ENCODE measurements at regions not wholly inside any gene's neighbourhood (a gene's known extent, or its start where the extent isn't known, plus 50 kb on each side); places are given as distances from the start of the nearest gene placed in this dataset.

- intact Hi-C loops (cut with DNase I): no loop called here
- DNase-seq (ENCODE audit: low spot score): no peak
Measured at GRCh38 chr2:187916799-187917198, 362.6 kb upstream of the TFPI start.

DNA sequence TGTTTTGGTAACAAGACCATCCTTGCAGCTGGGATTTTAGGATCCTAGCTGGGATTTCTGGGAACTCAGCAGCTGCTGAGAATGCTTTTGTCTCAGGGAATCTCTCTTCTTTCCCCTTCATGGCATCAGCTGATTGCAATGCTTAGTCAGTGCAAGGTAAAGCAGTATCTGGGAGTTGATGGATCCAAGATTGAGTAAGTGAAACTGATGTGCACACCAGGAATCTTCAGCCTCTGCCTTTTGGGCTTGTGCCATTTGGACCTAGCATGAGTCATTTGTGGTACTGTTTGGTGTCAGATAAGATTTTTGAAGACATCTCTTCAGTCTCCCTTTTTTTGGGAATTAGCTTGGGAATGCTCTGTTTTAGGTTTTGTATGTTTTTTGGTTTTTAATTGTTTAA lies 363.3 kb upstream of the TFPI start:
- intact Hi-C loops (cut with DNase I): no loop called here
- no peak for DNase-seq (ENCODE audit: low spot score)

DNA sequence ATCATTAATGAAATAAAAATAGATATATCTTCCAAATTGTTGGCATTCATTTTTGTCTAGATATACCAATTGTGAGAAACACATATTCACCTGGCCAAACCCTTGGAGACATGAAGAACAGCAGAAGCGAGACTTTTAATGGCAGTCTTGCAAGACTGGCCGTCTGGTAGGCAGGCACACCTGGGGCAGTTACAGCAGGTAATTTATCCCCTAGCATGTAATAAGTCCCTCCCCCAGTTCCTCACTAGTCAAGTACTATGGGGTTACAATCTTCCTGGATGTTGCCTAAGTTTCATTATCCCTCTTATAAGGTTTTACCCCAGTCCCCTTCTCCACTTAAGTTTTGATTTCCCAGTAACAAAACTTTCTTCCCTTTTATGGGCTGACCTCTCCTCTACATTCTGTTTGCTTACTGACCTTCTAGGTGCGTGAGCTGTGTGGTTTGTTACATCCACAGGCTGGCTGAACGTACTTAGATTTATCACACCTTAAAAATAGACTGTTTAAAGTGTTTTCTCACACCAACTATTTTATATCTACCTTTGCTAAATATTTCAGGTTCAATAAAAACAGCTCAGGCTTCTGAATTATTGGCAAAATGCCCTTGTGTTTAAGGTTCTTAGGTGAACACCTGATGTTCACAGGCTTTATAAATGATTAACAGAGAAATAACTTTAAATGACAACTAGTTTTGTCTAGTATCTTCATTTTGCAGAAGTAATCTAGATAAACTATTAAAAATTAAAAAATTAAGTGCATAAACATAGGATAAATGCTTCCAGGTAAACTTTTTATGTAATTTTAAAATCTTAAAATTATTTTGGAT lies 365.0 kb upstream of the TFPI start:
- no peak for DNase-seq (ENCODE audit: low spot score)
- intact Hi-C loops (cut with DNase I): no loop called here

DNA sequence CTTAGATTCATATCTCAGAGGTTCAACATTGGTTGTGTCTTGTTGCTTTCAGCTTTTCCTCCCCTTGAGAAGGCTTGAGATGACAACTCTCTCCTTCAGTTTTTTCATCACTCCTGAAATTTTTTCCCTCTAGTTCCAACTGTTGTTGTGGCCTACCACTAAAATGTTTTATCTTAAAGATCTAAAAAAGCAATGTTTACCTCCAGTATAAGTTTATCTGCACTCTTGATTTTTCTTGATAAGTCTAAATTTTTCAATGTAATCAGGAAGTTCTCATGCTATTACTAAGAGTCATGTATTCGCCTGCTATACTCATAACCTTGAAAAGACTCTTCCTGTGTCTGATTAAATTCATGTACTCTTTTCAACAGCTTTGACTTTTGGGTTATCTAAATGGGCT lies 366.3 kb upstream of the TFPI start:
- intact Hi-C loops (cut with DNase I): no loop called here
- no peak for DNase-seq (ENCODE audit: low spot score)

DNA sequence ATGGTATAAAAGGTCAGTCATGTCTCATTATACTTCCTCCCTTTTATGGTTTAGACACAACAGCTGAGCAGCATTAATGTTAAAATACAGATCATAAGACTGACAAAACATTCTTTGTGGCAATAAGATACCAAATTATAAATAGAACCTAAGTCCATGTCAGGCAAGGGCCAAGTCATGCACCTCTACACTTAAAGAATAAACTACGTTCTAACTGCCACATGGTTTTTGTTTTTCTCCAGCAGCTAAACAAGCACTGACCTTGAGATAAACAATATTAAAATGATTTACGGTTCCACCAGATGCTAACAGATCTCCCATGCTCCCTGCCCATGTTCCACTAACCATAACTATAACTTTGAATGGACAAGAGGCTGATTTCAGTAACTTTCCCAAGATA lies 368.6 kb upstream of the TFPI start:
- intact Hi-C loops (cut with DNase I): no loop called here
- DNase-seq (ENCODE audit: low spot score): no peak

- DNase-seq (ENCODE audit: low spot score): no peak
- intact Hi-C loops (cut with DNase I): no loop called here
Measured at GRCh38 chr2:187924293-187924692, 367.4 kb upstream of the GULP1 start.

- DNase-seq (ENCODE audit: low spot score): no peak
- intact Hi-C loops (cut with DNase I): no loop called here
Measured at GRCh38 chr2:187934236-187934635, 357.4 kb upstream of the GULP1 start.

- no peak for DNase-seq (ENCODE audit: low spot score)
- intact Hi-C loops (cut with DNase I): no loop called here
Measured at GRCh38 chr2:187934692-187935091, 357.0 kb upstream of the GULP1 start.

DNA sequence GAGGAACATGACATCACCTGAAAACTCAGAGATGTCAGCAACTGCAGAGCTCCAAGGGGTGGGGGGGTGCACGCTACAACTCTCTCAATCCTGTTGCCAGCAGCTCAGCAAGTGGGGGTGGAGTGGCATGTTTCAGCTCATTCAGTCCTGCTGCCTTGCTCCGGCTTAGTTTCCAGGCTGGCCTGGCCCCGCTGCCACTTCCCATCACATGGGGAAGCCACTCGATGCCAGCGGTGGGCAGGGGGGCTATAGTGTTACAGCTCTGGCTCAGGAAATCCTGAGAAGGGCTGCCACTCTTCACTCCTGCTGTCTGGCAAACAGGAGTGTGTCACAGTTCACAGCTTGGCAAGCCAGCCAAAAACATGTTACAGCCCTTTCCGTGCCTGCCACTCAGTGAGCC lies 356.5 kb upstream of the GULP1 start:
- DNase-seq (ENCODE audit: low spot score): no peak
- intact Hi-C loops (cut with DNase I): no loop called here

- no peak for DNase-seq (ENCODE audit: low spot score)
- intact Hi-C loops (cut with DNase I): no loop called here
Measured at GRCh38 chr2:187936228-187936627, 355.4 kb upstream of the GULP1 start.

DNA sequence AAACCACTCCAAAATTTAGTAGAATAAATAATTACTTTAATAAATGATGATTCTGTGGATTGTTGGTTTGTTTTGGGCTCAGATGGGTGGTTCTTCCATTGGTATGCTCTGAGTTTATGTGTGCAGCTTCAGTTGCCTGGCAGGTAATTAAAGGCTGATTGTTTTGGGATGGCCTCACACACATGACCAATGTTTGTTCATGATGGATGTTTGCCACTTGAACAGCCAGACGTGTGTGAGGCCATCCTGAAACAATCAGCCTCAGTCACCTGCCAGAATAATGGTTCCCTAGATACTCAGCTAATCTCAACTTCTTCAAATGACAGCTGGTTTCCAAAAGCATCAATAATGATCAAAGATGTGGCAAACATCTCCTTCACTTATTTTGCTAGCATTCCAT lies 352.5 kb upstream of the GULP1 start:
- no peak for DNase-seq (ENCODE audit: low spot score)
- intact Hi-C loops (cut with DNase I): no loop called here

GRCh38 chr2:187942876-187943275 lies 348.8 kb upstream of the GULP1 start:
- DNase-seq (ENCODE audit: low spot score): no peak
- intact Hi-C loops (cut with DNase I): no loop called here

- intact Hi-C loops (cut with DNase I): no loop called here
- DNase-seq (ENCODE audit: low spot score): no peak
Measured at GRCh38 chr2:187943772-187944369, 347.8 kb upstream of the GULP1 start.

DNA sequence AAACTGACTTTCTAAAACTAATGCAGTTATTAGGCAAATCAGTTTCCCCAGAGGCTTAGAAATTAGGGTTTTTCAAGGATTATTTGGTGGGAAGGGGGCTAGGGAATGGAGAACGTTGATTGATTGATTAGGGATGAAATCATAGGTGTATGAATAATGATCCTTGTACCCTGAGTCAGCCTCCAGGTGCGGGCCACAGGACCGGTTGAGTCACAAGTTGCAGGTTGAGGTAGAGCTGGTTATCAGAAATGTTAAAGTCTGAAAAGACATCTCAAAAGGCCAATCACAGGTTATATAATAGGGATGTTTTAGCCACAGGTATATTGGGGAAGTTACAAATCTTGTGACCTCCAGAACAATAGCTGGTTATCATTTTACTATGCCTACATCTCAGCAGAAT lies 341.8 kb upstream of the GULP1 start:
- intact Hi-C loops (cut with DNase I): no loop called here
- DNase-seq (ENCODE audit: low spot score): no peak

DNA sequence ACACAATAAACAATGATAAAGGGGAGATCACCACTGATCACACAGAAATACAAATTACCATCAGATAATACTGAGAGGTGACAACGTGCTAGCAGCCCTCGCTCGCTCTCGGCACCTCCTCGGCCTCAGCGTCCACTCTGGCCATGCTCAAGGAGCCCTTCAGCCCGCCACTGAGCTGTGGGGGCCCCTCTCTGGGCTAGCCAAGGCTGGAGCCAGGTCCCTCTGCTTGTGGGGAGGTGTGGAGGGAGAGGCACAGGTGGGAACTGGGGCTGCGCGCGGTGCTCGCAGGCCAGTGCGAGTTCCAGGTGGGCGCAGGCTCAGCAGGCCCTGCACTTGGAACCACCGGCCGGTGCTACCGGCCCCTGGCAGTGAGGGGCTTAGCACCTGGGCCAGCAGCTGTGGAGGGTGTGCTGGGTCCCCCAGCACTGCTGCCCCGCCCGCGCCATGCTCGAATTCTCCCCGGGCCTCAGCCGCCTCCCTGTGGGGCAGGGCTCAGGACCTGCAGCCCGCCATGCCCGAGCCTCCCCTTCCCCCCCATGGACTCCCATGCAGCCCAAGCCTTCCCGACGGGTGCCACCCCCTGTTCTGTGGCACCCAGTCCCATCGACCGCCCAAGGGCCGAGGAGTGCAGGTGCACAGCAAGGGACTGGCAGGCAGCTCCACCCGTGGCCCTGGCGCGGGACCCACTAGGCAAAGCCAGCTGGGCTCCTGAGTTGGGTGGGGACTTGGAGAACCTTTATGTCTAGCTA lies 340.0 kb upstream of the GULP1 start:
- DNase-seq (ENCODE audit: low spot score): no peak
- intact Hi-C loops (cut with DNase I): no loop called here

DNA sequence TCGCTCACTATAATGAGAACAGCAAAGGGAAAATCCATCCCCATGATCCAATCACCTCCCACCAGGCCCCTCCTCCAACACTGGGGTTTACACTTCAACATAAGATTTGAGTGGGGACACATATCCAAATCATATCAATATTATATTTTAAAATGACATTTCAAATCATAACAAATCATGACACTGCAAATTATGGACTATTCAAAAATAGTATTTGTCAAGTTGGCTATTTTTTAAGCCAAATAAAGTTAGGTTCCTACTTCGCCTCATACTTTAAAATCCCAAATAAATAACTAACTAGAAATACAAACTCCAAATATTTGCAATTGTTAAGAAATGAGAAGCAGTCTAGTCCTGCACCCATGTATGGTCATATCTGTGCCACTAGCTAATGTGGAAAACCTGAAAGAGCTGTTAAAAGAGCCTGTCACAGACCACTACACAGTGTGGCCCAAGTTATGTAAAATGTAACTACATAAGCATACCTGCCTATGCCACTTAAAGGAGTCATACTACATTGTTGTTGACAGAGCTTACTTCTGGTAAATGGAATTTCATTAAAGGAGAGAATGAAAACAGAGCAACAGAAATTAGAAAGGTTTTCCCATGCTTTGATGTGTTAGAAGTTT lies 334.7 kb upstream of the GULP1 start:
- DNase-seq (ENCODE audit: low spot score): no peak
- intact Hi-C loops (cut with DNase I): no loop called here

GRCh38 chr2:187959821-187960220 lies 331.9 kb upstream of the GULP1 start:
- DNase-seq (ENCODE audit: low spot score): no peak
- intact Hi-C loops (cut with DNase I): no loop called here

DNA sequence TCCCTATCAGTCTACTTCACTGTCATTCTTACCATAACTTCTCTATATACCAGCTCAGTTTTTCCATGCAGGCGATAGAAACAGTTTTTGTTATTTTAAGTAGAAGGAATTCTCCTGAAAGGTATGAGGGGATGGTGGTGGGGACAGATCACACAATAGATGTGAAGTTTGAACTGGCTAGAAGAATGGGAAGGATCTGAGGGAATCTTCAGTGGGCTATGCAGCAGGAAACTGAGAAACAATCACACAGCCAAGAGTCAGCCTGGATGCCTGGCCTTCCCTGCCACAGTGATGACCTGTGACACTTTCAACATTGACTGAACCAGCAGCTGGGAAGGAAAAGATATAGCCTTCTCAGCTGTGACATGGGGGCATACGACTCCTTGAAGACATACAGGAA lies 329.1 kb upstream of the GULP1 start:
- intact Hi-C loops (cut with DNase I): no loop called here

GRCh38 chr2:187964746-187965145 lies 326.9 kb upstream of the GULP1 start:
- DNase-seq (ENCODE audit: low spot score): no peak
- intact Hi-C loops (cut with DNase I): no loop called here

More for the DNA sequence above, 329.1 kb upstream of the GULP1 start:
- DNase-seq (ENCODE audit: low spot score): no peak

- DNase-seq (ENCODE audit: low spot score): no peak
- intact Hi-C loops (cut with DNase I): no loop called here
Measured at GRCh38 chr2:187966924-187967323, 324.8 kb upstream of the GULP1 start.
